ENCODE measurements at regions not wholly inside any gene's neighbourhood (a gene's known extent, or its start where the extent isn't known, plus 50 kb on each side); places are given as distances from the start of the nearest gene placed in this dataset.

DNA sequence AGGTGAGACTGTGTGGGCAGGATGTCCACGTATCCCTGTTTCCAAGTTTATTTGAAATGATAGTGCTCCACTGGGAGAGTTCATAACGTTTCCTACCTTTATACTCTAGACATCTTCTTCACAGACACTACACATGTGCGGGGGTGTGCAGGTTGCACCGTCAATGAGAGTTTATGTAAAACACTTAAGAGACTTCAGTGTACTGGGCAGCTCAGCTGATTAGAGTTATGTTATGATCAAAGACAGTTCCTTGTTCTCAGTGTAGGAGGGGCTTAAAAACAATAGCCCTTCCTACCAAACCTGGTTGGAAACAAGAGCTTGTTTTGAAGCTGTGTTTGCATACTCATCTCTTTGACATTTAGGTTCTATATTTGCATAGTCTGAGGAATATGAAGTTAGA is 326.9 kb upstream of the AGA start:
- Histone ChIP-seq H3K9me3 (no peaks in the 10 kb centered on the region), H3K4me1 (no peaks in the 10 kb centered on the region), H3K27me3 (no peaks in the 10 kb centered on the region), H3K4me3 (ENCODE audit: low read depth, low read length) (no peak overlapping the region), H3K36me3 (no peaks in the 10 kb centered on the region)
- TF ChIP-seq, protein P1, sequence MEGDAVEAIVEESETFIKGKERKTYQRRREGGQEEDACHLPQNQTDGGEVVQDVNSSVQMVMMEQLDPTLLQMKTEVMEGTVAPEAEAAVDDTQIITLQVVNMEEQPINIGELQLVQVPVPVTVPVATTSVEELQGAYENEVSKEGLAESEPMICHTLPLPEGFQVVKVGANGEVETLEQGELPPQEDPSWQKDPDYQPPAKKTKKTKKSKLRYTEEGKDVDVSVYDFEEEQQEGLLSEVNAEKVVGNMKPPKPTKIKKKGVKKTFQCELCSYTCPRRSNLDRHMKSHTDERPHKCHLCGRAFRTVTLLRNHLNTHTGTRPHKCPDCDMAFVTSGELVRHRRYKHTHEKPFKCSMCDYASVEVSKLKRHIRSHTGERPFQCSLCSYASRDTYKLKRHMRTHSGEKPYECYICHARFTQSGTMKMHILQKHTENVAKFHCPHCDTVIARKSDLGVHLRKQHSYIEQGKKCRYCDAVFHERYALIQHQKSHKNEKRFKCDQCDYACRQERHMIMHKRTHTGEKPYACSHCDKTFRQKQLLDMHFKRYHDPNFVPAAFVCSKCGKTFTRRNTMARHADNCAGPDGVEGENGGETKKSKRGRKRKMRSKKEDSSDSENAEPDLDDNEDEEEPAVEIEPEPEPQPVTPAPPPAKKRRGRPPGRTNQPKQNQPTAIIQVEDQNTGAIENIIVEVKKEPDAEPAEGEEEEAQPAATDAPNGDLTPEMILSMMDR (IDR thresholded peaks at IDR 0.05; ENCODE audit: low read depth, low read length), result no peak
- DNase-seq, result no peak

DNA sequence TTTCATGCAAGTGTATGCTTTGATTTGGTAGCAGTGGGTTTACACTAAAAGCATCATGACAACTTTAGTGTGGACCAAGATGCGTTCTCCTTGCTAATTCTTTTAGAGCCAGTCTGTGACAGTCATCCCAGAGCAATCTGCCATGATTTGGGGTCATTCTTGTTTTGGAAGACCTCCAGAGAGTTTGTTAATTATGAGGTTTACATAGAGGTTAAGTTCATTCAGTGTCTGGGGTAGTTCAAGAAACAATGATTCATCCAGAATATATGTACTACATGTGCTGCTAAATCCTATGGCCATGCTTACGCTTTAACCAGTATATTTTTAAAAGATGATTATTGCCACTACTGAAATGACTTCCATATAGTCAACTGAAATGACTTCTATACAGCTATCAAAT is 328.5 kb upstream of the AGA start:
- H3K4me3 ChIP-seq (ENCODE audit: low read depth, low read length), result no peak overlapping the region
- no peaks in the 10 kb centered on the region for H3K27me3 ChIP-seq
- TF ChIP-seq, protein P1 (IDR thresholded peaks at IDR 0.05; ENCODE audit: low read depth, low read length), result no peak
- no peak for DNase-seq
- no peaks in the 10 kb centered on the region for H3K4me1 ChIP-seq
- H3K36me3 ChIP-seq, result no peaks in the 10 kb centered on the region
- H3K9me3 ChIP-seq, result no peaks in the 10 kb centered on the region

DNA sequence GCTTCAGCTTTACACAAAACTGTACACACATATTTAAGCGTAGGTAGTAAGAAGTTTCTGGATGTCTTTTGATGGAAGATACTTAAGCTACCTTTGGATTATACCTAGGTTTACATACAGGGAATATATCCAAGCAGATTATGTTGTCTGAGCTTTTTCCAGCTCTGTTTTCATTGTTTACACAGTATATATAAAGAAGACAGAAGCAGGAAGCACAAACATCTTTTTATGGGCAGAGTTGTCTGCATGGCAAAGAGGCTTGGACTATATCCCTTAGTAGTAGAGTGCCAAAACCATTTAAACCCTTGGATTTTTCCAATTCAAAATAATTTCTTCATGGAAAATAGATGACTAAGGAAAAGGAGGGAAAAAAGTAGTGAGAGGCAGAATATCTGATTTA is 329.4 kb upstream of the AGA start:
- H3K27me3 ChIP-seq, result no peaks in the 10 kb centered on the region
- DNase-seq, result no peak
- no peaks in the 10 kb centered on the region for H3K4me1 ChIP-seq

DNA sequence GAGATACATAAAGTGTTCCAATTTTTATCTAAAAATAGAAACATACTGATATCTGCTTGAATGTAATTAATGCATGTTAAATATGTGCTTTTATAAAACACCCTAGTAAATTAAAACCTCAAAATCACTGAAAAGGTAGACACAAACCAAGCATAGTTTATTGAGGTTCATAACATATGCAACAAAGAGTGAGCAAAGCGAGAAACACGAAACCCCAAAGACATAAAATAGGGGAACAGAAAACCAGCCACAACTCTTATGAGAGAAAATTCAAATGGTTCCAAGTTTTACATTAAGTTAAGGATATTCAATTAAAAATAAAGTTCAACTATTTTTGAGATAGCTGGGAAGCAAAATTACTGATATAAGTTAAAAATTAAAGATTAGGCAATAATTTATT is 336.4 kb upstream of the AGA start:
- Histone ChIP-seq H3K4me1 (no peaks in the 10 kb centered on the region), H3K27me3 (no peaks in the 10 kb centered on the region), H3K9me3 (no peaks in the 10 kb centered on the region), H3K4me3 (ENCODE audit: low read depth, low read length) (no peak overlapping the region), H3K36me3 (no peaks in the 10 kb centered on the region)
- TF ChIP-seq, protein P1 (IDR thresholded peaks at IDR 0.05; ENCODE audit: low read depth, low read length), result no peak
- no peak for DNase-seq

More for the DNA sequence above, 329.4 kb upstream of the AGA start:
- Histone ChIP-seq H3K9me3 (no peaks in the 10 kb centered on the region), H3K4me3 (ENCODE audit: low read depth, low read length) (no peak overlapping the region), H3K36me3 (no peaks in the 10 kb centered on the region)
- TF ChIP-seq, protein P1 (IDR thresholded peaks at IDR 0.05; ENCODE audit: low read depth, low read length), result no peak

DNA sequence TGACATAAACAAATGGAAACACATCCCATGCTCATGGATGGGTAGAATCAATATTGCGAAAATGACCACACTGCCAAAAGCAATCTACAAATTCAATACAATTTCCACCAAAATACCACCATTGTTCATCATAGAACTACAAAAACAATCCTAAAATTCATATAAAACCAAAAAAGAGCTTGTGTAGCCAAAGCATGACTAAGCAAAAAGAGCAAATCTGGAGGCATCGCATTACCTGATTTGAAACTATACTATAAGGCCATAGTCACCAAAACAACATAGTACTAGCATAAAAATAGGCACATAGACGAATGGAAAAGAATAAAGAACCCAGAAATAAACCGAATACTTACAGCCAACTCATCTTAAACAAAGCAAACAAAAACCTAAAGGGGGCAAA is 342.8 kb upstream of the AGA start:
- Histone ChIP-seq H3K27me3 (no peaks in the 10 kb centered on the region), H3K4me3 (ENCODE audit: low read depth, low read length) (no peak overlapping the region), H3K9me3 (no peaks in the 10 kb centered on the region), H3K4me1 (no peaks in the 10 kb centered on the region), H3K36me3 (no peaks in the 10 kb centered on the region)
- TF ChIP-seq, protein P1 (IDR thresholded peaks at IDR 0.05; ENCODE audit: low read depth, low read length), result no peak
- no peak for DNase-seq

DNA sequence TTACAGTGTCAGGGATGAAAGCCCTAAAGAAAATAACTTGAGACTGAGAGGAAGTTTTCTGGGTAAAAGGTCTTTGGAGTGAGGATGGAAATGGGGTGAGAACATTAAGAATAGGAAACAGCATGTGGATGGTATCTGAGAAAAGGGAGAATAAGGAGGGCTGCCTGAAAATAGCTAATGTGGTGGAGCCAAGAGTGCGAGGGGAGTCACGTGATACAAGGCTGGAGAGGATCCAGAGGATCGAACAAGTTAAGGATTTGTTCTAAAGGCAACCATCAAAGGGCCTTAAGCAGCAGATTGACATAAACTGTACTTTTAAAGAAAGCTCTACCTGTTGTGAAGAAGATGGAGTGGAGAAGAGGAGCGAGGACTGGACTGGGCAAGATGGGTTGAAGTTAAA is 347.4 kb upstream of the AGA start:
- no peak for DNase-seq
- H3K27me3 ChIP-seq, result no peaks in the 10 kb centered on the region
- no peaks in the 10 kb centered on the region for H3K36me3 ChIP-seq
- no peaks in the 10 kb centered on the region for H3K9me3 ChIP-seq
- H3K4me3 ChIP-seq (ENCODE audit: low read depth, low read length), result no peak overlapping the region
- TF ChIP-seq, protein P1 (IDR thresholded peaks at IDR 0.05; ENCODE audit: low read depth, low read length), result no peak
- H3K4me1 ChIP-seq, result no peaks in the 10 kb centered on the region
